NCI-H1694 (cell line): ENCODE measurements at regions not wholly inside any gene's neighbourhood (a gene's known extent, or its start where the extent isn't known, plus 50 kb on each side); places are given as distances from the start of the nearest gene placed in this dataset.
"Not testable (repeated sequence)": the region's sequence is repeated elsewhere in the genome, so short reads cannot be mapped to it uniquely, and the experiment has no call there.

Experiments
- DNase-seq: peaks from one replicate; lab custom pipeline; 2025; lab: John Stamatoyannopoulos, UW

GRCh38 chr14:86363576-86363975 is 833.6 kb downstream of the FLRT2 start:
- no peak for DNase-seq

DNA sequence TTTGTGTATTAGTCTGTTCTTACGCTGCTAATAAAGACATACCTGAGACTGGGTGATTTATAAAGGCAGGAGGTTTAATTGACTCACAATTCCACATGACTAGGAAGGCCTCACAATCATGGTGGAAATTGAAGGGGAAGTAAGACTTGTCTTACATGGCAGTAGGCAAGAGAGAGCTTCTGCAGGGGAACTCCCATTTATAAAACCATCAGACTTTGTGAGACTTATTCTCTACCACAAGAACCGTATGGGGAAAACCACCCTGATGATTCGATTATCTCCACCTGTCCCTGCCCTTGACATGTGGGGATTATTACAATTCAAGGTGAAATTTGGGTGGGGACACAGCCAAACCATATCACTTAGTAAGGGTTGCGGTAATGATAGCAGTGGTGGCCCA is 833.1 kb downstream of the FLRT2 start:
- DNase-seq, result no peak

DNA sequence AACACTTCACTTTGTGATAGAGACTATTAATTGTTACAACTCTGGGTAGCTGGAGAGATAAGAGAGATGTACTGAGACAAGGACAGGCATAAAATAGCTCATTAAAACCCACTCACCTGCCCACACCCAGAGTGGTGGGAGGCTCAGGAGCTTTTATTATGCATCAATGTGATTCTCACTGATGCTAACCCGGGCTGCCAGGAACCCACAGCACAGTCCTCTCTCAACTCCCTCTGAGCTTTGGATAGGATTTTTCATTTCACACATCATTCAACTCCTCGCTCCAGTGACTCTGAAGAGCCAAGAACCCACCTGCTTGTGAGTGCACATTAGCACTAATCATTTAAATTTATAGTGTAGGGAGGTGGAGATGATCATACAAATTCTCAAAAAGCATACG is 827.9 kb downstream of the FLRT2 start:
- DNase-seq, result peak; percentile 45

- DNase-seq, result no peak
Observed at GRCh38 chr14:86357119-86357518, 827.2 kb downstream of the FLRT2 start.

DNA sequence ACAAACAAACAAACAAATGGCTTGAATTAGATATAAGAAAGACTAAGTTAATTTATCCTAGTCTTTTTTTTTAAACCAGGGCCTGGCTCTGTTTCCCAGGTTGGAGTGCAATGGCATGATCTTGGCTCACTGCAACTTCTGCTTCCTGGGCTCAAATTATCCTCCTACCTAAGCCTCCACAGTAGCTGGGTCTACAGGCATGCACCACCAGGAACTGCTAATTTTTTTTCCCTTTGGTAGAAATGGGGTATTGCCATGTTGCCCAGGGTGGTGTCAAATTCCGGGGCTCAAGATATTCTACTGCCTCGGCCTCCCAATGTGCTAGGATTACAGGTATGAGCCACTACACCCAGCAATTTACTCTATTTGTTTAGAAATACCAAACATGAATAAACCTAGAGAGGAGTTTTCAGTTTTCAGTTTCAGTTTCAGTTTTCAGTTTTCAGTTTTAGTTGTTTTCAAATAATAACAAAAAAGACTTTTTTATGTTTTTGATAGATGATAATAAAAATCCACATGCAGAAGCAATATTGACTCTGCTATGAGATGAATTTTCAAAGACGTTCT is 817.0 kb downstream of the FLRT2 start:
- no peak for DNase-seq

DNA sequence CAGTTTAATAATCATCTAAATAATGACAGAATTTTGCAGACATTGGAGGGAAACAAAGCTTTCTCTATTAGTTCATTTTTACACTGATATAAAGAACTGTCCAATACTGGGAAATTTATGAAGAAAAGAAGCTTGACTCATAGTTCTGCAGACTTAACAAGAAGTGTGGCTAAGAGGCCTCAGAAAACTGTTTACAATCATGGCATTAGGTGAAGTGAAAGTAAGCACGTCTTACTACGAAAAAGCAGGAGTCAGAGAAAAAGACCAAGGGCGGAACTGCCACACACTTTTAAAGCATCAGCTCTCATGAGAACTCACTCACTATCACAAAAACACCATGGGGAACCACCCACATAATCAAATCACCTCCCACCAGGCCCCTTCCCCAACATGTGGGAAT is 804.4 kb downstream of the FLRT2 start:
- DNase-seq, result no peak

DNA sequence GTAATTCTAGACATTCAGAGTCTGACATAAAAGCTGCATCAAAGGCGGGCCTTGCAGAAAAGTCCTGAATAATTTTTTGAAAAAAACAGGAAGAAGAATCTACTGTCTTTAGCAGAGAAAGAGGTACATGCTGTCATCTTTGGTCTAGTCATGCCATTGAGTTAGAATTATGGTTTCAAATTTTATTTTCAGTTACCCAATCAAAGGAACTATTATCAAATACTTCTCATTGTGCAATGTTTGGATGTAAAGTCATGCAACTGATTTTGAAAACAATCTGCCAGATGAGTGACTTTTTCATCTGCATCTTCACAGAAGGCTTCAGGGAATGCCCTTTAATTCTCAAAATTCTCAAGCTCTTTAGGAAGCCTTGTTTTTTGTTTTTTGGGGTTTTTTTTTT is 803.5 kb downstream of the FLRT2 start:
- DNase-seq, result no peak

GRCh38 chr14:86331341-86331740 is 801.4 kb downstream of the FLRT2 start:
- DNase-seq, result no peak

DNA sequence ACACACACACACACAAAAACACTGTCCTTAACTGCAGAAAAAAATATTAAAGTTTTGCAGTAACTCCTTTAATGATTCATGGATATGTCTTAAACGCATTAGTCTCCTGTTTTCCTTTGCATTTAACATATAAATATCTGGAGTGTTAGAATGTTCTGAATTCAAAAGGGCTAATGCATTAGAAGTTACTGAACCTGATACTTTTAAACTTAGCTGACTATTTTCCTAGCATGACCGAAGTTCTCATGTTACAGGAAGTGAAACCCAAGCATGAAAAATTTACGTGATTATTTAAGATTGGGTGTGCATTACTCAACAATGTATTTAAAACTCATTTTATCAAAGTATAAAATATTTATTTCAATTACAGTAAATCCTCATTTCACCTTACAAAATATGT is 791.2 kb downstream of the FLRT2 start:
- no peak for DNase-seq

GRCh38 chr14:86312154-86312665 is 782.3 kb downstream of the FLRT2 start:
- not testable (repeated sequence) for DNase-seq

DNA sequence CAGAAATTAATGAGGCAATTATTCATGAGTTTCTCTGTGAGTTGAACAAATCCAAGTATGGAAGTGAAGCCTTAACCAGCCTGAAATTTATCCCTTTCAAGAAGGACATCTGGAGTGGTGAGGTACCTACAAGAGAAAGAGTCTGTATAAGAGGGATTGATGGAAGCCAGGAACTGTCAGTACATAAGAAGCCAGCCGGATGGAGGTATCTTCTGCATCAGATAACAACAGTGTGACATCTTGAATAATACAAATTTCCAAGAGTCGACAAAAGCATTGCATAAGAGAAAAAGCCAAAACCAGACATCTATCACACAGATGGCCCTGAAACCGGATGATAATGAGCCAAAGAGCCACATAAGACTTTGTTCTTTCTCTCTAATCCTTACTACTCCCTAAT is 781.2 kb downstream of the FLRT2 start:
- DNase-seq, result no peak

GRCh38 chr14:86310611-86311010 is 780.7 kb downstream of the FLRT2 start:
- no peak for DNase-seq

- DNase-seq, result no peak
Observed at GRCh38 chr14:86310148-86310547, 780.2 kb downstream of the FLRT2 start.

GRCh38 chr14:86305058-86305457 is 775.1 kb downstream of the FLRT2 start:
- no peak for DNase-seq

DNA sequence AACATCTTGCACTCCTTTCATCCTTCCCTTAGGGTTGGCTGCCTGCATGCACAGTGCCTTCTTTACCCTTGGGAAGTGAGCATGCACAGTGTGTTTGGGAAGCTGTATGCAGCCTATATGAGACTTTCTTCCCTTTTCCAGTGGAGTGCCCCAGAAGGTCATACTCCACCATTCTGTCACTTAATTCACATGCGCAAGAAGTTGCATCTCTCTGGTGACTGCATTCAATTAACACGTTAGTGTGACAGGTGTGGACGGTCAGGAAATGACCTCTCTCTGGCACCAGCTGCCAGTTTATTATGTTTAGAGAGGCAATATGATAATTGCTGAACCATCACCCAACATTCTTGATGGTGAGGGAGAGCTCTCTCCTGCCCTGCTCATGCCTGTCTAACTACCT is 770.0 kb downstream of the FLRT2 start:
- DNase-seq, result no peak

GRCh38 chr14:86296173-86296572 is 766.2 kb downstream of the FLRT2 start:
- peak; percentile 99 for DNase-seq

- no peak for DNase-seq
Observed at GRCh38 chr14:86288336-86288735, 758.4 kb downstream of the FLRT2 start.

GRCh38 chr14:86279405-86279804 is 749.5 kb downstream of the FLRT2 start:
- no peak for DNase-seq

- DNase-seq, result no peak
Observed at GRCh38 chr14:86257973-86258372, 728.0 kb downstream of the FLRT2 start.

- DNase-seq, result no peak
Observed at GRCh38 chr14:86243158-86243557, 713.2 kb downstream of the FLRT2 start.

GRCh38 chr14:86237733-86238132 is 707.8 kb downstream of the FLRT2 start:
- DNase-seq, result no peak

GRCh38 chr14:86221755-86222154 is 691.8 kb downstream of the FLRT2 start:
- no peak for DNase-seq

- DNase-seq, result no peak
Observed at GRCh38 chr14:86221000-86221399, 691.1 kb downstream of the FLRT2 start.

DNA sequence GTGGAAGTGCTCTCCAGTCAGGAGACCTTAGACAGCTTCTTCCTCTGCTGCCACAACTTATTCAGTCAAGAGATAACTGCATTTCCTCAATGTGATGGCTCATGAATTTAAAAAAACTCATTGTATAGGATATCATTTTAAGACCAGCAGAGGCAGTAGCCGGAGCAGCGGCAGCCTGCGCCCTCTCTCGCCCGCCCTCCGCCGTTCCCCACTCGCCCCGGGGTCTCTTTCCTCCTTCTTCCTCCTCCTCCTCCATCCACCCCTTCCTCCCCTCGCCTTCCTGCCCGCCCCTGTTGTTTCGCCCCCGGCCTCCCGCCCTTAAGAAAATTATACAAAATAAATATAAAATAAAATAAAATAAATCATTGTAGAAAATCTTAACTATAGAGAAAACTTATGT is 687.6 kb downstream of the FLRT2 start:
- no peak for DNase-seq

DNA sequence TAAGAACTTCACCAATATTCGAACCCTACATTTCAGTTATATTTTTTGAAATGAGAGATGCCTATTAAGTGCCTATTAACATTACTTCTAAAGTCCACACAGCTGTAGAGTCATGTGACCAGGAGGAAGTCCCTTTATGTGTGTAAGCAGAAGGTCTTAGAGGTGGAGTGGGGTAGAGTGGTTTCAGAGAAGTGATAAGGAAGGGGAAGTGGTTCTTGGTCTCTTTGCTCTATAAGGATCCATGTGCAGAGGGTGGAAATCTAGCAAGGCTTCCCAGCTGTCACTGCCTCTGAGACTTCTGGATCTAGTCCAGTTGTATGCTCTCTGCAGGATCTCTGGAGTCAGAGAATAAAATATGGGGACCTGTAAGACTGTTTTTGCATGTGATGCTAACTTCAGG is 673.9 kb downstream of the FLRT2 start:
- no peak for DNase-seq
